Brain microvascular endothelial cell (primary cell): ENCODE measurements at regions not wholly inside any gene's neighbourhood (a gene's known extent, or its start where the extent isn't known, plus 50 kb on each side); places are given as distances from the start of the nearest gene placed in this dataset.

ENCODE experiments used
- DNase-seq: peaks from one replicate; pipeline ENCODE4 v3.0.0-alpha.2; 2020
- H3K27ac ChIP-seq: fragments of 250-450 bp; sonication (Bioruptor Pico); 2 replicates; pipeline ENCODE4 v1.5.1; 2020; ENCODE audit warnings: mild to moderate bottlenecking, moderate library complexity
- H3K27me3 ChIP-seq: fragments of 250-450 bp; sonication (Bioruptor Pico); replicated peaks from 2 replicates; pipeline ENCODE4 v1.5.1; 2020; ENCODE audit warnings: mild to moderate bottlenecking
- H3K36me3 ChIP-seq: fragments of 250-450 bp; sonication (Bioruptor Pico); replicated peaks from 2 replicates; pipeline ENCODE4 v1.5.1; 2020; ENCODE audit warnings: mild to moderate bottlenecking
- H3K4me3 ChIP-seq: 2 replicates; pipeline ENCODE4 v1.5.1; 2011; ENCODE audit warnings: low read depth, mild to moderate bottlenecking, control low read depth, low read length, moderate library complexity
- CTCF ChIP-seq: IDR thresholded peaks from 2 replicates; pipeline ENCODE4 v1.5.1; 2011; ENCODE audit warnings: low read depth, mild to moderate bottlenecking, moderate library complexity, low read length, control low read depth, inconsistent platforms; ENCODE audit errors: missing control alignments
- in situ Hi-C: cut with HindIII; loops from 2 replicates; pipeline ENCODE4 v1.10.0; 2017; ENCODE audit warnings: low sequenced_read_pairs, low pct_ligation_motif_present

DNA sequence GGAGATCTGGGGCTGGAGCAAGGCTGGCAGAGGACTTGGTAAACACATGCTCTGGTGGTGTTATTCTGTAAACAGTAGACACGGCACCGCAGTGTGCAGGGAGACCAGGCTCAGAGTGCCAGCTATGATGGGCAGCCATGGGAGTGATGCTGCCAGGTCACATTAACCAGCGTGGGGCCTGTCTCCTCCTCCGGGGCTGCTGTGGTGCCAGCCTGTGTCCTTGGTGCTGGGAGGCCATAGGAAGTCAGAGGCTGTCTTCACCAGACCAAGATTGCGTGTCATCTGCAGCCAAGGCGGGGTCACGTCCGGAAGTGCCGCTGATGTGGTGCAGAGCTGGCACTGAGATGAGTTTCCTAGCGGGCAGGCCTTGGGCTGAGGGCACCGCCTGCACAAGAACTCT, 236.0 kb downstream of the GLRX3 start:
- DNase-seq: no peak
- H3K4me3 ChIP-seq: no peak overlapping the region
- H3K36me3 ChIP-seq: no peaks in the 10 kb centered on the region
- TF ChIP-seq CTCF: no peak
- H3K27me3 ChIP-seq: no peaks in the 10 kb centered on the region
- in situ Hi-C loops: no loop called here
- no peak overlapping the region for H3K27ac ChIP-seq

DNA sequence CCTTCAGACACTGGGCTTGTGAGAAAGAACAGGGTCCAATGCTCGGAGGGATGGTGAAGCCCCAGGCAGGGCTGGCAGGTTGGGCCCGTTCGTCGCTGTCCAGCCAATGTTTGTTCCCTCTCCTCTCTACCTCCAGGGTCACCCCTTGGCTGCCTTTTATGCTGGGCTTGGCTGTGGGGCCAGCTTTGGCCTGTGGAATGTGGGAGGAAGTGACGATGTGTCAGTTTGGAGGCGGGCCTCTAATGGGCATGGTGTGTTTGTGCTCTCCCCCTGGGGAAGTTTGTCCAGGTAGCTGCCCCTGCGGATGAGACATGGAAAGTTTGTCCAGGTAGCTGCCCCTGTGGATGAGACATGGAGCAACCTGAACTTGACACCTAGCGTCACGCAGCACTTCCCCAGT, 236.7 kb downstream of the GLRX3 start:
- Histone ChIP-seq H3K27ac (no peak overlapping the region), H3K4me3 (no peak overlapping the region), H3K36me3 (no peaks in the 10 kb centered on the region), H3K27me3 (no peaks in the 10 kb centered on the region)
- no peak for TF ChIP-seq CTCF
- in situ Hi-C loops: no loop called here
- no peak for DNase-seq

DNA sequence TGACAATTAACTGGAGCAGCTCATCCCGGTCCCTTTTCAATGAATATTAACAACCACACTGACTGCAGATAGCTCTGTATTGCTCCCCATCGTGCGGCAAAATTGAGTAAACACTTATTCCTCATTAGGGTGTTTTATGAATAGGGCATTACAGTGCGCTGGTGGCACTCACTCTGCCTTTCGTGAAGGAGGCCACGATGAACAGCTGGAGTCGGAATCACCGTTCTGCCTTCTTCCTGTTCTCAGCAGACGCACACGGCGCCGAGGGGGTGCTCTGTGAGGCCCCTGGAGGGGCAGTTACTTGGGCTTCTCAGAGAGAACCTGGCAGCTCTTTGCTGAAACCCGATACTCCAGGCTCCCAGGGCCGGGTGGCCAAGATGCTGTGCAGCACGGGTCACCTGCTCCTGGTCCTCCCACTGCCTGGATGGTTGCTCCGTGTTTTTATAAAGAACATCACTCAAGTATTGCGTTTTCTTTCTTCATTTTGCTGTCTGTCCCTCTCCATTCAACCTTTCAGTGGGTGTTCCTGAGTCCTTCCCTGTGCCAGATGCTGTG, 241.9 kb downstream of the GLRX3 start:
- Histone ChIP-seq H3K27me3 (no peaks in the 10 kb centered on the region), H3K27ac (no peak overlapping the region), H3K4me3 (no peak overlapping the region), H3K36me3 (no peaks in the 10 kb centered on the region)
- no peak for DNase-seq
- no peak for TF ChIP-seq CTCF
- in situ Hi-C loops: no loop called here

GRCh38 chr10:130378556-130379400, 242.6 kb downstream of the GLRX3 start:
- in situ Hi-C loops: no loop called here
- no peaks in the 10 kb centered on the region for H3K27me3 ChIP-seq
- no peaks in the 10 kb centered on the region for H3K36me3 ChIP-seq
- no peak for DNase-seq
- TF ChIP-seq CTCF: no peak
- no peak overlapping the region for H3K27ac ChIP-seq
- no peak overlapping the region for H3K4me3 ChIP-seq

DNA sequence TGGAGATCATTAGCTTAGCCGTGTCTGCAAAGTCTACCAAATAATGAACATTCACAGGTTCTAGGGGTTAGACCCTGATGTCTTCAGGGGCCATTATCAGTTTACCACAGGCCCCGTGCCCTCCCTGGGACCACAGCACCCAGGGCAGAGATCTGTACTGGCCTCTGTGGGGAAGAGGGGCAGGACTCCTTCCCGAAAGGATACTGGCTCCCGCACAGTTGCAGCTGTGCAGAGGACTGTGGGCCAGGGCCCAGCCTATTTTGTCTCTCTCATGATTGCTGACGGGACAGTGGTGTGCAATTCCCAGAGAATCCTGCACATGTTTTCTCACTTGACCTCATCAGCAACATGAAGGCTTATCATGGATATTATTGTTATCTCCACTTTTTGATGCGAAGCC, 243.9 kb downstream of the GLRX3 start:
- H3K4me3 ChIP-seq: no peak overlapping the region
- no peak for TF ChIP-seq CTCF
- H3K36me3 ChIP-seq: no peaks in the 10 kb centered on the region
- DNase-seq: no peak
- in situ Hi-C loops: no loop called here
- no peaks in the 10 kb centered on the region for H3K27me3 ChIP-seq
- H3K27ac ChIP-seq: no peak overlapping the region
